Keratinocyte (primary cell): ENCODE measurements at regions not wholly inside any gene's neighbourhood (a gene's known extent, or its start where the extent isn't known, plus 50 kb on each side); places are given as distances from the start of the nearest gene placed in this dataset.

Experiments used
- DNase-seq: peaks from one replicate; pipeline ENCODE4 v3.0.0-alpha.2; 2011; ENCODE audit warnings: low read depth, missing footprints, low spot score
- FAIRE-seq: peaks from 2 replicates; lab custom pipeline; 2011; peaks lifted over from hg19 to GRCh38; lab: Jason Lieb, UNC
- H2AFZ ChIP-seq: 2 replicates; pipeline ENCODE4 v1.6.0; 2012; ENCODE audit warnings: low read length, control low read depth, inconsistent platforms; ENCODE audit not compliant: control insufficient read depth
- H3K27ac ChIP-seq: 2 replicates; pipeline ENCODE4 v1.5.1; 2011; ENCODE audit warnings: low read length; ENCODE audit not compliant: control insufficient read depth, insufficient read depth
- H3K27me3 ChIP-seq: 3 replicates; pipeline ENCODE4 v1.6.0; 2011; ENCODE audit warnings: low read length; ENCODE audit not compliant: control insufficient read depth, insufficient read depth; ENCODE audit errors: extremely low read depth
- H3K36me3 ChIP-seq, 2 experiments: 2 replicates in 1 of 2; 3 replicates in 1 of 2; pipeline ENCODE4 v1.5.1; 2011; ENCODE audit warnings: low read length in 2 of 2, mild to moderate bottlenecking in 1 of 2; ENCODE audit not compliant: control insufficient read depth in 2 of 2, insufficient read depth in 2 of 2; ENCODE audit errors: extremely low read depth in 1 of 2
- H3K4me1 ChIP-seq: 3 replicates; pipeline ENCODE4 v1.5.1; 2011; ENCODE audit warnings: low read length; ENCODE audit not compliant: control insufficient read depth, insufficient read depth; ENCODE audit errors: extremely low read depth
- H3K4me2 ChIP-seq: 3 replicates; pipeline ENCODE4 v1.6.0; 2011; ENCODE audit warnings: low read depth, low read length; ENCODE audit not compliant: control insufficient read depth, insufficient read depth; ENCODE audit errors: extremely low read depth
- H3K4me3 ChIP-seq, 3 experiments: fragments of 200-600 bp in 1 of 3; sonication (generic) in 1 of 3; 2 replicates in 2 of 3; 3 replicates in 1 of 3; pipeline ENCODE4 v1.5.1; 2011 to 2016; ENCODE audit warnings: low read length in 3 of 3, mild to moderate bottlenecking in 3 of 3, control low read depth in 2 of 3, inconsistent platforms in 1 of 3, low read depth in 1 of 3, mixed read lengths in 1 of 3, mixed run types in 1 of 3, moderate library complexity in 1 of 3; ENCODE audit not compliant: control insufficient read depth in 2 of 3, insufficient read depth in 2 of 3; ENCODE audit errors: extremely low read depth in 1 of 3
- H3K79me2 ChIP-seq: 2 replicates; pipeline ENCODE4 v1.6.0; 2012; ENCODE audit warnings: low read length; ENCODE audit not compliant: control insufficient read depth, insufficient read depth
- H3K9ac ChIP-seq: 3 replicates; pipeline ENCODE4 v1.6.0; 2011; ENCODE audit warnings: low read length; ENCODE audit not compliant: control insufficient read depth, insufficient read depth; ENCODE audit errors: extremely low read depth
- H3K9me1 ChIP-seq: 3 replicates; pipeline ENCODE4 v1.6.0; 2011; ENCODE audit warnings: low read length; ENCODE audit not compliant: control insufficient read depth, insufficient read depth; ENCODE audit errors: extremely low read depth
- H3K9me3 ChIP-seq: 2 replicates; pipeline ENCODE4 v1.5.1; 2012; ENCODE audit warnings: low read depth, low read length; ENCODE audit not compliant: control insufficient read depth
- H4K20me1 ChIP-seq: 3 replicates; pipeline ENCODE4 v1.6.0; 2011; ENCODE audit warnings: low read length; ENCODE audit not compliant: control insufficient read depth, insufficient read depth; ENCODE audit errors: extremely low read depth
- CTCF ChIP-seq, 3 experiments: IDR thresholded peaks in 1 of 3; conservative IDR thresholded peaks in 1 of 3; optimal IDR thresholded peaks in 1 of 3; 2 replicates in 2 of 3; 3 replicates in 1 of 3; pipeline versions ENCODE3 to v1.5.1; 2011; ENCODE audit warnings: low read length in 3 of 3, mild to moderate bottlenecking in 3 of 3, moderate library complexity in 2 of 3, control low read depth in 1 of 3, inconsistent platforms in 1 of 3; ENCODE audit not compliant: insufficient read depth in 2 of 3; ENCODE audit errors: extremely low read depth in 1 of 3
- EZH2 ChIP-seq: IDR thresholded peaks from one replicate; pipeline ENCODE4 v1.6.1; 2012; ENCODE audit warnings: inconsistent platforms, mild to moderate bottlenecking, low read length, moderate library complexity
- dilution Hi-C: fragments of 300-500 bp; cut with MboI; formaldehyde crosslinking; loops from one replicate; pipeline ENCODE4 v1.7.0; 2020; ENCODE audit warnings: low sequenced_read_pairs; ENCODE audit not compliant: extremely low pct_ligation_motif_present

- no peak overlapping the region for H3K9ac ChIP-seq
- H3K79me2 ChIP-seq: no peaks in the 10 kb centered on the region
- no peaks in the 10 kb centered on the region for H3K36me3 ChIP-seq
- no peaks in the 10 kb centered on the region for H3K9me3 ChIP-seq
- H3K4me1 ChIP-seq: no peaks in the 10 kb centered on the region
- H4K20me1 ChIP-seq: no peaks in the 10 kb centered on the region
- no peak for TF ChIP-seq CTCF (optimal IDR thresholded peaks at IDR 0.05 in 1 of 3, IDR thresholded peaks at IDR 0.05 in 1 of 3, conservative IDR thresholded peaks at IDR 0.05 in 1 of 3; ENCODE audit: extremely low read depth in 1 of 3, insufficient read depth in 2 of 3, low read length in 3 of 3)
- DNase-seq (no peak), FAIRE-seq (no peak)
- H3K9me1 ChIP-seq: no peaks in the 10 kb centered on the region
- no peak overlapping the region for H3K4me3 ChIP-seq
- H3K27me3 ChIP-seq: no peaks in the 10 kb centered on the region
- H2AFZ ChIP-seq: no peak overlapping the region
- H3K27ac ChIP-seq: no peak overlapping the region
- H3K4me2 ChIP-seq: no peak overlapping the region
- dilution Hi-C loops: no loop called here
Measured at GRCh38 chr6:145159921-145160320, 575.4 kb downstream of the EPM2A start.

GRCh38 chr6:145161501-145161900, 573.8 kb downstream of the EPM2A start:
- H3K36me3 ChIP-seq: no peaks in the 10 kb centered on the region
- DNase-seq (no peak), FAIRE-seq (no peak)
- no peaks in the 10 kb centered on the region for H3K9me3 ChIP-seq
- H3K9ac ChIP-seq: no peak overlapping the region
- no peaks in the 10 kb centered on the region for H3K79me2 ChIP-seq
- no peaks in the 10 kb centered on the region for H4K20me1 ChIP-seq
- H3K4me2 ChIP-seq: no peak overlapping the region
- H3K4me1 ChIP-seq: no peaks in the 10 kb centered on the region
- dilution Hi-C loops: no loop called here
- no peak overlapping the region for H2AFZ ChIP-seq
- no peaks in the 10 kb centered on the region for H3K27me3 ChIP-seq
- no peak overlapping the region for H3K4me3 ChIP-seq
- H3K27ac ChIP-seq: no peak overlapping the region
- H3K9me1 ChIP-seq: no peaks in the 10 kb centered on the region
- TF ChIP-seq CTCF (optimal IDR thresholded peaks at IDR 0.05 in 1 of 3, IDR thresholded peaks at IDR 0.05 in 1 of 3, conservative IDR thresholded peaks at IDR 0.05 in 1 of 3; ENCODE audit: extremely low read depth in 1 of 3, insufficient read depth in 2 of 3, low read length in 3 of 3) (no peak), EZH2 (no peak)
